GM21367 (cell line): ENCODE measurements at regions not wholly inside any gene's neighbourhood (a gene's known extent, or its start where the extent isn't known, plus 50 kb on each side); places are given as distances from the start of the nearest gene placed in this dataset.

Experiments
- ATAC-seq: cut with Tn5 transposase; IDR thresholded peaks from one replicate; pipeline ENCODE4 v1.9.1; 2021; ENCODE audit not compliant: unreplicated experiment

GRCh38 chr13:34217343-34218025 is 399.5 kb downstream of the RFC3 start:
- no peak for ATAC-seq

- no peak for ATAC-seq
Measured at GRCh38 chr13:34223984-34224383, 406.0 kb downstream of the RFC3 start.

GRCh38 chr13:34224877-34225276 is 406.9 kb downstream of the RFC3 start:
- no peak for ATAC-seq

GRCh38 chr13:34230271-34230670 is 412.3 kb downstream of the RFC3 start:
- no peak for ATAC-seq

- ATAC-seq, result no peak
Measured at GRCh38 chr13:34241332-34241731, 423.4 kb downstream of the RFC3 start.

- ATAC-seq, result no peak
Measured at GRCh38 chr13:34243403-34243802, 425.5 kb downstream of the RFC3 start.

- no peak for ATAC-seq
Measured at GRCh38 chr13:34246511-34246910, 428.6 kb downstream of the RFC3 start.

GRCh38 chr13:34247596-34247995 is 429.6 kb downstream of the RFC3 start:
- no peak for ATAC-seq

GRCh38 chr13:34249546-34250039 is 431.6 kb downstream of the RFC3 start:
- ATAC-seq, result no peak

- ATAC-seq, result no peak
Measured at GRCh38 chr13:34250151-34250670, 432.3 kb downstream of the RFC3 start.

GRCh38 chr13:34254366-34254765 is 436.4 kb downstream of the RFC3 start:
- ATAC-seq, result no peak

GRCh38 chr13:34255711-34256110 is 437.8 kb downstream of the RFC3 start:
- no peak for ATAC-seq

GRCh38 chr13:34256236-34256635 is 438.3 kb downstream of the RFC3 start:
- ATAC-seq, result no peak

GRCh38 chr13:34257966-34258365 is 440.0 kb downstream of the RFC3 start:
- no peak for ATAC-seq

GRCh38 chr13:34258646-34259386 is 440.9 kb downstream of the RFC3 start:
- no peak for ATAC-seq

- ATAC-seq, result no peak
Measured at GRCh38 chr13:34263681-34264080, 445.7 kb downstream of the RFC3 start.

GRCh38 chr13:34265046-34265679 is 447.2 kb downstream of the RFC3 start:
- ATAC-seq, result no peak

- ATAC-seq, result no peak
Measured at GRCh38 chr13:34276764-34277163, 458.8 kb downstream of the RFC3 start.

- ATAC-seq, result no peak
Measured at GRCh38 chr13:34277936-34278335, 460.0 kb downstream of the RFC3 start.

- no peak for ATAC-seq
Measured at GRCh38 chr13:34278780-34279179, 460.8 kb downstream of the RFC3 start.

- no peak for ATAC-seq
Measured at GRCh38 chr13:34290661-34291060, 472.7 kb downstream of the RFC3 start.
